ENCODE measurements at regions not wholly inside any gene's neighbourhood (a gene's known extent, or its start where the extent isn't known, plus 50 kb on each side); places are given as distances from the start of the nearest gene placed in this dataset.

GRCh38 chr4:167724941-167725340, 367.4 kb upstream of the ANXA10 start:
- no peak overlapping the region for H3K56ac ChIP-seq (replicated peaks; ENCODE audit: insufficient read length, low read depth, low read length)
- no peak overlapping the region for H2BK120ac ChIP-seq (replicated peaks; ENCODE audit: low read depth, low read length)
- FAIRE-seq (no peak), DNase-seq (ENCODE audit: low read depth in 1 of 2, low spot score in 2 of 2) (no peak)
- H3K4me3 ChIP-seq (ENCODE audit: extremely low read depth in 1 of 4, insufficient read depth in 2 of 4, low read depth in 3 of 4, low read length in 4 of 4) = no peak overlapping the region
- H3K23ac ChIP-seq (ENCODE audit: insufficient read length) = no peak overlapping the region
- no peak overlapping the region for H3K9ac ChIP-seq (replicated peaks in 1 of 4; ENCODE audit: extremely low read depth in 1 of 4, low read depth in 3 of 4, low read length in 3 of 4)
- POLR2A ChIA-PET (ENCODE audit: partially characterized antibody) = no interaction called here
- no peaks in the 10 kb centered on the region for H4K20me1 ChIP-seq (replicated peaks in 1 of 2; ENCODE audit: control insufficient read depth in 1 of 2, insufficient read depth in 2 of 2, low read length in 2 of 2)
- no peak overlapping the region for H2BK15ac ChIP-seq (ENCODE audit: low read length)
- H3K9me3 ChIP-seq (ENCODE audit: insufficient read depth in 2 of 2, low read depth in 1 of 2, low read length in 1 of 2) = peaks cover 4 to 6% of the 10 kb centered on the region in 2 experiments; a peak in 2 of 4 replicates
- H2BK12ac ChIP-seq (ENCODE audit: low read depth, low read length) = no peak overlapping the region
- no peak overlapping the region for H3K27ac ChIP-seq (ENCODE audit: low read depth, low read length)
- H3K79me2 ChIP-seq (ENCODE audit: control insufficient read depth in 1 of 2, insufficient read depth in 2 of 2, low read length in 2 of 2) = no peaks in the 10 kb centered on the region
- no peak overlapping the region for H3K18ac ChIP-seq (ENCODE audit: extremely low read depth, low read length)
- H3K27me3 ChIP-seq (replicated peaks in 1 of 4; ENCODE audit: control insufficient read depth in 3 of 4, extremely low read depth in 1 of 4, insufficient read depth in 3 of 4, low read length in 3 of 4) = no peaks in the 10 kb centered on the region
- no peaks in the 10 kb centered on the region for H3K4me1 ChIP-seq (replicated peaks in 1 of 4; ENCODE audit: control insufficient read depth in 3 of 4, insufficient read depth in 4 of 4, low read length in 3 of 4)
- no peak overlapping the region for H2BK20ac ChIP-seq (ENCODE audit: low read length)
- no peak overlapping the region for H2BK5ac ChIP-seq (ENCODE audit: low read depth, low read length)
- no peak overlapping the region for H4K5ac ChIP-seq (ENCODE audit: insufficient read length, low read depth, low read length)
- no peak overlapping the region for H2AK5ac ChIP-seq (ENCODE audit: low read depth, low read length)
- H3K4ac ChIP-seq (replicated peaks; ENCODE audit: insufficient read length, low read depth, low read length) = no peak overlapping the region
- CTCF ChIA-PET (ENCODE audit: partially characterized antibody) = no interaction called here
- no peak overlapping the region for H3K14ac ChIP-seq (ENCODE audit: insufficient read length)
- no peaks in the 10 kb centered on the region for H3K36me3 ChIP-seq (ENCODE audit: control insufficient read depth in 2 of 4, insufficient read depth in 4 of 4, low read length in 3 of 4)
- no peaks in the 10 kb centered on the region for H3K79me1 ChIP-seq (ENCODE audit: low read depth, low read length)
- H4K8ac ChIP-seq (ENCODE audit: extremely low read depth, insufficient read depth, low read length) = no peak overlapping the region
- H2AFZ ChIP-seq (ENCODE audit: low read length) = no peak overlapping the region
- H3K4me2 ChIP-seq (ENCODE audit: insufficient read depth in 1 of 2, low read depth in 2 of 2, low read length in 2 of 2) = no peak overlapping the region
- H3K23me2 ChIP-seq (ENCODE audit: low read depth, low read length) = no peaks in the 10 kb centered on the region
- no peak overlapping the region for H4K91ac ChIP-seq (replicated peaks; ENCODE audit: insufficient read length, low read length)
- no peak for TF ChIP-seq SP1 (IDR thresholded peaks at IDR 0.05; ENCODE audit: low read depth, low read length)
- TF ChIP-seq JUND (IDR thresholded peaks at IDR 0.05; ENCODE audit: low read length) = no peak
- no peak for TF ChIP-seq HDAC2 (IDR thresholded peaks at IDR 0.05; ENCODE audit: borderline replicate concordance in 1 of 2, low read depth in 2 of 2, low read length in 2 of 2)
- no peak for TF ChIP-seq TCF12 (IDR thresholded peaks at IDR 0.05; ENCODE audit: low read depth, low read length)
- no peak for TF ChIP-seq KDM1A (IDR thresholded peaks at IDR 0.05; ENCODE audit: borderline replicate concordance, low read length)
- TF ChIP-seq TEAD4 (IDR thresholded peaks at IDR 0.05; ENCODE audit: low read depth, low read length) = no peak
- TF ChIP-seq YY1 (IDR thresholded peaks at IDR 0.05; ENCODE audit: low read depth, low read length) = no peak
- no peak for TF ChIP-seq EGR1 (IDR thresholded peaks at IDR 0.05; ENCODE audit: borderline replicate concordance, low read depth, low read length)
- no peak for TF ChIP-seq EP300 (IDR thresholded peaks at IDR 0.05; ENCODE audit: borderline replicate concordance in 1 of 2, low read depth in 2 of 2, low read length in 2 of 2)
- no peak for TF ChIP-seq ASH2L (IDR thresholded peaks at IDR 0.05; ENCODE audit: low read length)
- TF ChIP-seq SIX5 (IDR thresholded peaks at IDR 0.05; ENCODE audit: low read depth, low read length) = no peak
- no peak for TF ChIP-seq BACH1 (IDR thresholded peaks at IDR 0.05; ENCODE audit: low read length)
- TF ChIP-seq RAD21 (IDR thresholded peaks at IDR 0.05 in 1 of 2, conservative IDR thresholded peaks at IDR 0.05 in 1 of 2; ENCODE audit: low read depth in 2 of 2, low read length in 2 of 2) = no peak
- no peak for TF ChIP-seq POLR2AphosphoS5 (IDR thresholded peaks at IDR 0.05; ENCODE audit: low read depth, low read length)
- no peak for TF ChIP-seq SUZ12 (IDR thresholded peaks at IDR 0.05; ENCODE audit: low read length)
- no peak for TF ChIP-seq POU5F1 (IDR thresholded peaks at IDR 0.05; ENCODE audit: low read depth, low read length)
